ENCODE measurements at regions not wholly inside any gene's neighbourhood (a gene's known extent, or its start where the extent isn't known, plus 50 kb on each side); places are given as distances from the start of the nearest gene placed in this dataset.

GRCh38 chr10:33395201-33395600 is 60.7 kb upstream of the NRP1 start:
- TF ChIP-seq CTCF (conservative IDR thresholded peaks at IDR 0.05 in 1 of 2, IDR thresholded peaks at IDR 0.05 in 1 of 2; ENCODE audit: low read depth in 1 of 2, low read length in 2 of 2) (no peak), EZH2 (IDR thresholded peaks at IDR 0.05; ENCODE audit: low read length, missing control alignments) (no peak)
